ENCODE measurements at regions not wholly inside any gene's neighbourhood (a gene's known extent, or its start where the extent isn't known, plus 50 kb on each side); places are given as distances from the start of the nearest gene placed in this dataset.
"Not testable (repeated sequence)": the region's sequence is repeated elsewhere in the genome, so short reads cannot be mapped to it uniquely, and the experiment has no call there.

GRCh38 chr3:10648181-10648580 is 142.8 kb upstream of the ATP2B2 start:
- Mint-ChIP-seq H3K4me1 (ENCODE audit: low read depth) (no peaks in the 10 kb centered on the region), H3K36me3 (ENCODE audit: insufficient read depth) (no peaks in the 10 kb centered on the region), H3K27ac (no peak overlapping the region), H3K27me3 (peaks cover 20% of the 10 kb centered on the region), H3K9me3 (ENCODE audit: low read depth) (no peaks in the 10 kb centered on the region), H3K4me3 (ENCODE audit: low read depth) (no peak overlapping the region)
- no peak for DNase-seq (ENCODE audit: low spot score, unreplicated experiment)
- TF ChIP-seq CTCF (IDR thresholded peaks at IDR 0.05; ENCODE audit: unreplicated experiment): no peak

- not testable (repeated sequence) for H3K4me1 Mint-ChIP-seq (ENCODE audit: low read depth); DNase-seq (ENCODE audit: low spot score, unreplicated experiment); H3K9me3 Mint-ChIP-seq (ENCODE audit: low read depth); H3K4me3 Mint-ChIP-seq (ENCODE audit: low read depth); H3K27ac Mint-ChIP-seq; H3K36me3 Mint-ChIP-seq (ENCODE audit: insufficient read depth); H3K27me3 Mint-ChIP-seq
Measured at GRCh38 chr3:10649463-10649862, 144.1 kb upstream of the ATP2B2 start.

GRCh38 chr3:10651506-10651905 is 146.1 kb upstream of the ATP2B2 start:
- Mint-ChIP-seq H3K4me3 (ENCODE audit: low read depth) (no peak overlapping the region), H3K9me3 (ENCODE audit: low read depth) (no peaks in the 10 kb centered on the region), H3K27ac (no peak overlapping the region), H3K27me3 (peaks cover 15% of the 10 kb centered on the region), H3K36me3 (ENCODE audit: insufficient read depth) (no peaks in the 10 kb centered on the region), H3K4me1 (ENCODE audit: low read depth) (no peaks in the 10 kb centered on the region)
- DNase-seq (ENCODE audit: low spot score, unreplicated experiment): no peak
- no peak for TF ChIP-seq CTCF (IDR thresholded peaks at IDR 0.05; ENCODE audit: unreplicated experiment)

DNA sequence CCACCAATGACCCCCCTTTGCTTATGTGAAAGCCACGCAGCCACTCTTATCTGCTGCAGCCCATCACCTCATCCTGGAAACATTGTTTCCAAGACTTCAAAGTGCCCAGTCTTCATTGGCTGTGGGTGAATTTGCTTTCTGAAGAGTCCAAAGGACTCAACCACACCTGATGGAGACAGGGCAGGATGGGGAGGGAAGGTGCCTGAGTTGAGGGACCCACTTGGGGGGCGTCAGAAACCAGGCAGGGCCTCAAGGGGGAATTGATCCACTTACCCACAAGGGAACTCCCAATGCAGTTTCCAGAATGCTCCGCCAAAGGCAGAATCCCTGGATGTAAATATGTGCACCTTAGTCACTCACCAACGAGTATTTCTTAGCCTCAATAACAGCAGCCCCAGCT is 147.9 kb upstream of the ATP2B2 start:
- peaks cover under 1% of the 10 kb centered on the region for H3K9me3 Mint-ChIP-seq (ENCODE audit: low read depth)
- H3K4me3 Mint-ChIP-seq (ENCODE audit: low read depth): no peak overlapping the region
- DNase-seq (ENCODE audit: low spot score, unreplicated experiment): no peak
- no peaks in the 10 kb centered on the region for H3K36me3 Mint-ChIP-seq (ENCODE audit: insufficient read depth)
- peaks cover 20% of the 10 kb centered on the region for H3K27me3 Mint-ChIP-seq
- no peaks in the 10 kb centered on the region for H3K4me1 Mint-ChIP-seq (ENCODE audit: low read depth)
- no peak for TF ChIP-seq CTCF (IDR thresholded peaks at IDR 0.05; ENCODE audit: unreplicated experiment)
- H3K27ac Mint-ChIP-seq: no peak overlapping the region

GRCh38 chr3:10653866-10654611 is 148.7 kb upstream of the ATP2B2 start:
- peaks cover 2% of the 10 kb centered on the region for H3K9me3 Mint-ChIP-seq (ENCODE audit: low read depth)
- no peaks in the 10 kb centered on the region for H3K4me1 Mint-ChIP-seq (ENCODE audit: low read depth)
- TF ChIP-seq CTCF (IDR thresholded peaks at IDR 0.05; ENCODE audit: unreplicated experiment): no peak
- DNase-seq (ENCODE audit: low spot score, unreplicated experiment): no peak
- no peak overlapping the region for H3K4me3 Mint-ChIP-seq (ENCODE audit: low read depth)
- H3K27ac Mint-ChIP-seq: no peak overlapping the region
- H3K36me3 Mint-ChIP-seq (ENCODE audit: insufficient read depth): no peaks in the 10 kb centered on the region
- H3K27me3 Mint-ChIP-seq: peaks cover 23% of the 10 kb centered on the region

GRCh38 chr3:10655105-10655504 is 149.7 kb upstream of the ATP2B2 start:
- no peaks in the 10 kb centered on the region for H3K4me1 Mint-ChIP-seq (ENCODE audit: low read depth)
- H3K27ac Mint-ChIP-seq: no peak overlapping the region
- H3K4me3 Mint-ChIP-seq (ENCODE audit: low read depth): no peak overlapping the region
- TF ChIP-seq CTCF (IDR thresholded peaks at IDR 0.05; ENCODE audit: unreplicated experiment): no peak
- no peak for DNase-seq (ENCODE audit: low spot score, unreplicated experiment)
- H3K9me3 Mint-ChIP-seq (ENCODE audit: low read depth): peaks cover 2% of the 10 kb centered on the region
- no peaks in the 10 kb centered on the region for H3K36me3 Mint-ChIP-seq (ENCODE audit: insufficient read depth)
- H3K27me3 Mint-ChIP-seq: peaks cover 26% of the 10 kb centered on the region

DNA sequence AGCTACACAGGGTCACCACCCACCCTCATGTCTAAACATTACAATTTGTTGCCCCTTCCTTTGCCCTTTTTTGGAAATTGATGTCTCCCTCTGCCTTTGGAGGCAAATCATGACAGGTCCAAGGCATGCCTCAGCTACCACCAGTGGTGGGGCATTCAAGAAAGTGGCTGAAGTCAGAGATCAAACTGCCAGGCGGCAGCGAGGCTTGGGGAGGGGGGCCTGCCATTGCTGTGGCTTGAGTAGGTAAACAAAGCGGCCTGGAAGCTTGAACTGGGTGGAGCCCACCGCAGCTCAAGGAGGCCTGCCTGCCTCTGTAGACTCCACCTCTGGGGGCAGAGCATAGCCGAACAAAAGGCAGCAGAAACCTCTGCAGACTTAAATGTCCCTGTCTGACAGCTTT is 152.0 kb upstream of the ATP2B2 start:
- not testable (repeated sequence) for H3K4me1 Mint-ChIP-seq (ENCODE audit: low read depth); DNase-seq (ENCODE audit: low spot score, unreplicated experiment); H3K27ac Mint-ChIP-seq; H3K9me3 Mint-ChIP-seq (ENCODE audit: low read depth); H3K4me3 Mint-ChIP-seq (ENCODE audit: low read depth); H3K36me3 Mint-ChIP-seq (ENCODE audit: insufficient read depth)
- peaks cover 26% of the 10 kb centered on the region for H3K27me3 Mint-ChIP-seq
